H9 (cell line): ENCODE measurements at regions not wholly inside any gene's neighbourhood (a gene's known extent, or its start where the extent isn't known, plus 50 kb on each side); places are given as distances from the start of the nearest gene placed in this dataset.

Experiments
- DNase-seq: peaks from one replicate; pipeline ENCODE4 v3.0.0-alpha.2; 2017
- H2AFZ ChIP-seq: one replicate; pipeline ENCODE4 v1.6.1; 2013; ENCODE audit warnings: mild to moderate bottlenecking, low read length, control low read depth, moderate library complexity
- H2AK5ac ChIP-seq: 2 replicates; pipeline ENCODE4 v1.6.1; 2013; ENCODE audit warnings: low read length, control low read depth, mixed read lengths; ENCODE audit not compliant: insufficient read length
- H2BK120ac ChIP-seq: one replicate; pipeline ENCODE4 v1.6.1; 2013; ENCODE audit warnings: low read depth, mild to moderate bottlenecking, low read length, control low read depth, inconsistent platforms; ENCODE audit not compliant: poor library complexity, severe bottlenecking
- H2BK12ac ChIP-seq: 2 replicates; pipeline ENCODE4 v1.6.1; 2013; ENCODE audit warnings: low read length, control low read depth, mixed read lengths, low read depth; ENCODE audit not compliant: insufficient read length
- H2BK15ac ChIP-seq: 2 replicates; pipeline ENCODE4 v1.6.1; 2013; ENCODE audit warnings: low read depth, low read length, control low read depth
- H2BK20ac ChIP-seq: one replicate; pipeline ENCODE4 v1.6.1; 2013; ENCODE audit warnings: low read depth, mild to moderate bottlenecking, low read length, control low read depth, inconsistent platforms; ENCODE audit not compliant: poor library complexity, severe bottlenecking
- H2BK5ac ChIP-seq: 2 replicates; pipeline ENCODE4 v1.6.1; 2013; ENCODE audit warnings: low read length, control low read depth, mixed read lengths; ENCODE audit not compliant: insufficient read length
- H3K14ac ChIP-seq: 2 replicates; pipeline ENCODE4 v1.6.1; 2013; ENCODE audit warnings: low read length, control low read depth; ENCODE audit not compliant: insufficient read depth
- H3K18ac ChIP-seq: 2 replicates; pipeline ENCODE4 v1.6.1; 2013; ENCODE audit warnings: low read depth, mild to moderate bottlenecking, mixed read lengths, low read length, control low read depth; ENCODE audit not compliant: insufficient read length
- H3K23ac ChIP-seq: 2 replicates; pipeline ENCODE4 v1.6.1; 2013; ENCODE audit warnings: low read length, control low read depth, mixed read lengths, low read depth; ENCODE audit not compliant: insufficient read length
- H3K23me2 ChIP-seq: 2 replicates; pipeline ENCODE4 v1.6.1; 2013; ENCODE audit warnings: low read depth, mild to moderate bottlenecking, mixed read lengths, low read length, control low read depth; ENCODE audit not compliant: insufficient read length, poor library complexity, severe bottlenecking
- H3K27ac ChIP-seq: 2 replicates; pipeline ENCODE4 v1.5.1; 2013; ENCODE audit warnings: low read length, control low read depth, mixed read lengths, low read depth; ENCODE audit not compliant: insufficient read length
- H3K27me3 ChIP-seq: 2 replicates; pipeline ENCODE4 v1.6.1; 2013; ENCODE audit warnings: low read length, control low read depth, inconsistent platforms; ENCODE audit not compliant: insufficient read depth
- H3K4ac ChIP-seq: 2 replicates; pipeline ENCODE4 v1.6.1; 2013; ENCODE audit warnings: low read depth, mild to moderate bottlenecking, control low read depth, inconsistent platforms, low read length, moderate library complexity
- H3K4me1 ChIP-seq: 2 replicates; pipeline ENCODE4 v1.6.1; 2013; ENCODE audit warnings: low read length, control low read depth, inconsistent platforms; ENCODE audit not compliant: insufficient read depth
- H3K4me2 ChIP-seq: 2 replicates; pipeline ENCODE4 v1.6.1; 2013; ENCODE audit warnings: low read length, control low read depth, mixed read lengths; ENCODE audit not compliant: insufficient read length, insufficient read depth
- H3K56ac ChIP-seq: 2 replicates; pipeline ENCODE4 v1.6.1; 2013; ENCODE audit warnings: low read depth, mild to moderate bottlenecking, mixed read lengths, low read length, control low read depth; ENCODE audit not compliant: insufficient read length
- H3K79me1 ChIP-seq: 2 replicates; pipeline ENCODE4 v1.6.1; 2013; ENCODE audit warnings: low read depth, mild to moderate bottlenecking, moderate library complexity, low read length, control low read depth, inconsistent platforms; ENCODE audit not compliant: insufficient read depth, poor library complexity, severe bottlenecking
- H3K79me2 ChIP-seq: 2 replicates; pipeline ENCODE4 v1.6.1; 2013; ENCODE audit warnings: low read length, control low read depth, inconsistent platforms; ENCODE audit not compliant: insufficient read depth
- H3K9ac ChIP-seq: 2 replicates; pipeline ENCODE4 v1.6.1; 2013; ENCODE audit warnings: low read length, control low read depth, mixed read lengths; ENCODE audit not compliant: insufficient read length; ENCODE audit errors: extremely low read depth
- H3K9me3 ChIP-seq: one replicate; pipeline ENCODE4 v1.6.1; 2013; ENCODE audit warnings: low read depth, low read length, inconsistent platforms; ENCODE audit not compliant: control insufficient read depth
- H3T11ph ChIP-seq: one replicate; pipeline ENCODE4 v1.6.1; 2013; ENCODE audit warnings: mild to moderate bottlenecking, low read length, control low read depth, inconsistent platforms
- H4K20me1 ChIP-seq: one replicate; pipeline ENCODE4 v1.6.1; 2013; ENCODE audit not compliant: control insufficient read depth, insufficient read length, insufficient read depth
- H4K5ac ChIP-seq: 2 replicates; pipeline ENCODE4 v1.6.1; 2013; ENCODE audit warnings: low read depth, mild to moderate bottlenecking, mixed read lengths, low read length, control low read depth; ENCODE audit not compliant: insufficient read length
- H4K8ac ChIP-seq: replicated peaks from 2 replicates; pipeline ENCODE4 v1.6.1; 2013; ENCODE audit warnings: low read length, control low read depth, mixed read lengths, low read depth; ENCODE audit not compliant: insufficient read length
- H4K91ac ChIP-seq: 2 replicates; pipeline ENCODE4 v1.6.1; 2013; ENCODE audit warnings: low read depth, mild to moderate bottlenecking, moderate library complexity, mixed read lengths, low read length, control low read depth; ENCODE audit not compliant: insufficient read length
- H3K27ac Mint-ChIP-seq, 3 experiments: 2 replicates in 2 of 3; 3 replicates in 1 of 3; pipeline ENCODE4 v1.8.0; 2020 to 2021; ENCODE audit warnings: mixed read lengths in 3 of 3, mild to moderate bottlenecking in 1 of 3, moderate library complexity in 1 of 3
- H3K27me3 Mint-ChIP-seq: 2 replicates; pipeline ENCODE4 v1.8.0; 2021; ENCODE audit warnings: low read depth, mild to moderate bottlenecking, moderate library complexity, mixed read lengths
- H3K36me3 Mint-ChIP-seq, 3 experiments: 2 replicates in 2 of 3; 3 replicates in 1 of 3; pipeline ENCODE4 v1.8.0; 2020 to 2021; ENCODE audit warnings: low read depth in 3 of 3, mixed read lengths in 3 of 3; ENCODE audit not compliant: insufficient read depth in 1 of 3
- H3K4me1 Mint-ChIP-seq, 2 experiments: 2 replicates each; pipeline ENCODE4 v1.8.0; 2020; ENCODE audit warnings: mixed read lengths in 2 of 2
- H3K4me3 Mint-ChIP-seq, 2 experiments: 2 replicates in 1 of 2; 3 replicates in 1 of 2; pipeline ENCODE4 v1.8.0; 2020 to 2021; ENCODE audit warnings: mild to moderate bottlenecking in 2 of 2, mixed read lengths in 2 of 2, moderate library complexity in 1 of 2
- H3K9me3 Mint-ChIP-seq, 2 experiments: 2 replicates in 1 of 2; 3 replicates in 1 of 2; pipeline ENCODE4 v1.8.0; 2020; ENCODE audit warnings: mild to moderate bottlenecking in 2 of 2, mixed read lengths in 2 of 2, moderate library complexity in 1 of 2
- CTCF ChIP-seq: fragments of 200-600 bp; sonication (generic); conservative IDR thresholded peaks from 3 replicates; pipeline ENCODE4 v1.8.0; 2021; ENCODE audit warnings: antibody characterized with exemption, mild to moderate bottlenecking
- WGBS: extraction: QIAGEN DNeasy Blood & Tissue Kit; methylation state at CpG from one replicate; pipeline ENCODE4 v1.1.7; 2013; ENCODE audit warnings: missing lambda C conversion rate, low lambda C conversion rate, mixed read lengths; ENCODE audit not compliant: insufficient read length; ENCODE audit errors: extremely low coverage; 5-methylcytosine and 5-hydroxymethylcytosine counted together

GRCh38 chr4:137901114-137901513 lies 341.0 kb downstream of the SLC7A11 start:
- Histone ChIP-seq H2BK15ac (no peak overlapping the region), H2BK12ac (no peak overlapping the region), H4K8ac (no peak overlapping the region), H4K91ac (no peak overlapping the region), H3K9me3 (no peaks in the 10 kb centered on the region), H2AK5ac (no peak overlapping the region), H3K18ac (no peak overlapping the region), H4K20me1 (no peaks in the 10 kb centered on the region), H3K4ac (no peak overlapping the region), H3K23ac (no peak overlapping the region), H2BK120ac (no peak overlapping the region), H3K79me2 (no peaks in the 10 kb centered on the region), H3K79me1 (no peaks in the 10 kb centered on the region), H3K27ac (no peak overlapping the region), H2BK5ac (no peak overlapping the region), H3K9ac (no peak overlapping the region), H3K56ac (no peak overlapping the region), H4K5ac (no peak overlapping the region), H3K14ac (no peak overlapping the region), H2BK20ac (no peak overlapping the region), H3K4me1 (no peaks in the 10 kb centered on the region; the same call in 1 of the 2 replicates), H3T11ph (no peak overlapping the region), H2AFZ (no peak overlapping the region), H3K23me2 (no peaks in the 10 kb centered on the region), H3K27me3 (no peaks in the 10 kb centered on the region), H3K4me2 (no peak overlapping the region)
- WGBS = no CpG with 5 or more reads among the region's 1 CpG
- Mint-ChIP-seq H3K9me3 (no peaks in the 10 kb centered on the region; a peak in 1 of 5 replicates), H3K27ac (no peak overlapping the region), H3K4me1 (peaks cover 2 to 3% of the 10 kb centered on the region in 2 experiments; a peak in 2 of 4 replicates), H3K4me3 (no peak overlapping the region), H3K27me3 (no peaks in the 10 kb centered on the region), H3K36me3 (no peaks in the 10 kb centered on the region)
- TF ChIP-seq CTCF = no peak
- DNase-seq = no peak
